Fibroblast of lung (primary cell): ENCODE measurements at regions not wholly inside any gene's neighbourhood (a gene's known extent, or its start where the extent isn't known, plus 50 kb on each side); places are given as distances from the start of the nearest gene placed in this dataset.

ENCODE experiments used
- CTCF ChIP-seq, 2 donors: IDR thresholded peaks in 1 of 2; conservative IDR thresholded peaks in 1 of 2; 1 replicate in 1 of 2; 2 replicates in 1 of 2; pipeline ENCODE4 v1.5.1; 2011 to 2012; ENCODE audit warnings: low read length in 2 of 2, control low read depth in 1 of 2, inconsistent platforms in 1 of 2, low read depth in 1 of 2, mild to moderate bottlenecking in 1 of 2
- EZH2 ChIP-seq: IDR thresholded peaks from 2 replicates; pipeline ENCODE4 v1.5.1; 2012; ENCODE audit warnings: low read length, control low read depth, mild to moderate bottlenecking; ENCODE audit errors: missing control alignments

- TF ChIP-seq CTCF (conservative IDR thresholded peaks at IDR 0.05 in 1 of 2, IDR thresholded peaks at IDR 0.05 in 1 of 2; ENCODE audit: low read depth in 1 of 2, low read length in 2 of 2) = no peak
- no peak for TF ChIP-seq EZH2
These were observed 306.2 kb downstream of the SOX4 start for GRCh38 chr6:21899708-21900107.
